GM21737 (cell line): ENCODE measurements at regions not wholly inside any gene's neighbourhood (a gene's known extent, or its start where the extent isn't known, plus 50 kb on each side); places are given as distances from the start of the nearest gene placed in this dataset.
"Not testable (repeated sequence)": the region's sequence is repeated elsewhere in the genome, so short reads cannot be mapped to it uniquely, and the experiment has no call there.

Source experiments
- ATAC-seq: cut with Tn5 transposase; IDR thresholded peaks from one replicate; pipeline ENCODE4 v1.9.1; 2021; ENCODE audit warnings: mild to moderate bottlenecking, moderate library complexity; ENCODE audit not compliant: unreplicated experiment

DNA sequence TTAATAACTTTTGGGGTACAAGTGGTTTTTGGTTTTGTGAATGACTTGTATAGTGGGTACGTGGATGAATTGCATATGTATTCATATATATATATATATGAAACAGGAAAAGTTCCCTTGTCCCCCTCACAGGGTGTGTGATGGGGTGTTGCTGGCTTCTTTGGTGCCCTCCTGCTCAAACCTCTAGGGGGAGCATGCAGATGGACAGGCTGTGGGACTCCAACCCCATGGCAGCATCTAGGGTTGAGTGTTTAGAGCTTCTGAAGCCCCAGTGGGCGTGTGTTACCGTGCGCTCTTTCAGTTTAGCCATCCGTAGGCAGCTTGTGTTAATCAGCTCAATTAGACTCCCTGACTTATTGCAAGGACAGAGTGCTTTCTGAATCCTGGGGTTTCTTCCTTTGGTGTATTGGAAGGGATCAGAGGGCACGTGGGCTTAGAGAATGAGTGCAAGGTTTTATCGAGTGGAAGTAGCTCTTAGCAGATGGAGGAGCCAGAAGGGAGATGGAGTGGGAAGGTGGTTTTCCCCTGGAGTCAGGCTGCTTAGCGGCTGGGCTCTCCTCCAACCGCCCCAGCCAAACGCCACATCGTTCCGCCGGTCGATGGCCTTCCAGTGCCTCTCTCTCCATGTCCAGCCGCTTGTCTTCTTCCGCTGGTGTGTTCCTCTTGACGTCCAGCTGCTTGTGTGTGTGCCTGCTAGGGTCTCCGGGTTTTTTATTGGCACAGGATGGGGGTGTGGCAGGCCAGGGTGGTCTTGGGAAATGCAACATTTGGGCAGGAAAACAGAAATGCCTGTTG lies 674.4 kb upstream of the LCORL start:
- ATAC-seq, result no peak

DNA sequence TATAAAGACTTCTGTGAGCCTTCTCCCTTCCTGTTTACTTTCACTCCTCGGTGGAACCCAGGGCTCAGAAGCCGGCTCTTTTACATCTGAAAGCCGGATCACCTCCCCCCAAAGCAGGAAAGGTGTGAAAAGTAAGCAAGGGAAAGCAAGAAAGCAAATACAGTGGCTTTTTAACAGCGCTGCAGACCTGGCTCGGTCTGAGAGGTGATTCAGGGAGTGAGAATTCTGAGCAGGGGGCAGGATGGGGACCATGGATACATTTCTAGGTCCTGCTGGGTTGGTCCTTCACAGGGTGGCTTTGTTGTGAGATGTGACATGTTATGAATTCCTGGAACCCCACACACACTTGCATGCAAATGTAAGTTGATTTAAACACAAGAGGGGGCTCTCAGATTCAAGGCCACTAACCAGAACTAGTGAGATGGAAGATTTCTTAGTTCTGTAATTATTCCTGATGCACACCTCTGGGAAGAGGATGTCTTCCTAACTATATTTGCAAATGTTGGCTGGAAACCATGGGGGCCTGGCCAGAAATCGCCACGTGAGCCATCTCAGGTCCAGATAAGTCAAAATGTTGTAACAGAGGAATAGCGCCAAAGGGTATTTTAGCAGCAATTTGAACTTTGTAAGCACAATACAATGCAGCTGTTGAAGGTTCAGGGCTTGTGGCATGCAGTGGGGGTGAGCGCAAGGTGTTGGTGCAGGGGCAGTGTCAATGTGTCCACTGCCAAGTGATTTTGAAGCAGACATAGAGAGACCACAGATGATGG lies 670.1 kb upstream of the LCORL start:
- ATAC-seq, result no peak

DNA sequence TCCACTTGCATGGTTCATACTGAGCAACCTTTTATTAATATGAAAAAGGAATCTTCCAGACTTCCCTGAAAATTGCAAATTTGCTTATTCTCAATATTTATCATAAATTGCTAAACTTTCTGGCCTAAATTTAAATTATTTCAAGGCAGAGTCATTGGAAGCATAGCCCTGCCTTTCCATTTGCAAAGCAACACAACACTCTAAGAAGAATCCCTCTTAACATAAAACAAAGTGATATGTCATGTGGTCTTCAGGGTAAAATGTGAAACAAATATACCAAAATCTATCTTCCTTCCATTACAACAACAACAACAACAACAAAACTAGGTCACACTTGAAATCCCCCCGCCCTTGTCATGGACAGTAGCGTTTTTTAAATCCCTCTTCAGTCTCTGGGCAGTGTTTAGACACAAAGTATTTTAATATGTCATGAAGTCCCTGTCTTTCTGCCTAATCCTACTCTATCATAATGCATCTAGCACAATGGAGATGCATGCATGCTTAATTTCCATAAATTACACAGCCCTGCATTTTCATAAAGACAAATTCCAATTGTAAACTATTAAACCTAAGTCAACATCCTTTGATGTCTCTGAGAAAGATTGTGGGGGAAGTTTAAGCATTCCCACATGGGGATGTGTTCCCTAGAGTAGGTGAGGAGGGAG lies 668.9 kb upstream of the LCORL start:
- no peak for ATAC-seq

DNA sequence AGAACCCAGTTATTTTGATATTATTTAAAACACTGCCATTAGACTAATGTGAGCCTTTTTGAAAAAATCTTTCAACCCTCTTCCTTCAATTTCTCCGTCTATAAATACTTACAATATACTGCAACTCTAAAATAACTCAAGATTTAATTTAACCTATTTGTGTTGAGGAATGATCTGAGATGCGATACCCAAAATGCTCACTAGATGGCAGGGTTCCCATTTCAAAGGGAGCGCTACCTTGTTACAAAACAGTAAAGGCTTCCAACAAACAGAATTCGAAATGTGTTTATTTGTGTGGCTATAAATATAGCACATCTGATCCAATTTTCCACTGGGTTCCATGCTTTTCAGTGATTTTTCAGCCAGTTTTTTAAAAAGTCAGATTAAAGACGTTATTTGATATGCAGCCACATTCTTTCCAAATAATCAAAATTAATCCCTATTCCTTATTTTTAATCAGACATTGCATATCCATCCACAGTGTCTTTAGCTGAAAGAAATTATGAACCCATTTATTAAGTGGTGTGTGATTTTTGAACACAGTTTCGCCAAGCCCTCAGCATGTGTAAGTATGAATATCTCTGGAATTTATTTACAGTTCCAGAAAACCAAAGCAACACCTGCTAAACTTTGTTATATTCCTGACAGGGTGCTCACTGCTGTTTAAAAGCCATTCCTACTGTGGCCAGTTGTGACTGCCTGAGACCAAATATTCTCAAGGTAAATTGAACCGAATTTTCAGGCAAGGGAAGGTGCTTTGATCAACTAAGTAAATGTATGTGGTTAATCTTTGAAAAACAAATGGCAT lies 668.0 kb upstream of the LCORL start:
- no peak for ATAC-seq

DNA sequence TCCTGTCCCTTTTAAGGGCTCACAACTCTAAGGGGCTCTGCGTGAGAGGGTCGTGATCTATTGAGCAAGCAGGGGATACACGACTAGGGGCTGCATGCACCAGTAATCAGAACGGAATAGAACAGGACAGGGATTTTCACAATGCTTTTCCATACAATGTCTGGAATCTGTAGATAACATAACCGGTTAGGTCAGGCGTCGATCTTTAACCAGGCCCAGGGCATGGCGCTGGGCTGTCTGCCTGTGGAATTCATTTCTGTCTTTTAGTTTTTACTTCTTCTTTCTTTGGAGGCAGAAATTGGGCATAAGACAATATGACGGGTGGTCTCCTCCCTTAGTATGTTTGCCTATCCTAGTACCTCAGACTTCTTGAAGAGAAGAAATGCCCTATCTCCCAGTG lies 666.8 kb upstream of the LCORL start:
- not testable (repeated sequence) for ATAC-seq

DNA sequence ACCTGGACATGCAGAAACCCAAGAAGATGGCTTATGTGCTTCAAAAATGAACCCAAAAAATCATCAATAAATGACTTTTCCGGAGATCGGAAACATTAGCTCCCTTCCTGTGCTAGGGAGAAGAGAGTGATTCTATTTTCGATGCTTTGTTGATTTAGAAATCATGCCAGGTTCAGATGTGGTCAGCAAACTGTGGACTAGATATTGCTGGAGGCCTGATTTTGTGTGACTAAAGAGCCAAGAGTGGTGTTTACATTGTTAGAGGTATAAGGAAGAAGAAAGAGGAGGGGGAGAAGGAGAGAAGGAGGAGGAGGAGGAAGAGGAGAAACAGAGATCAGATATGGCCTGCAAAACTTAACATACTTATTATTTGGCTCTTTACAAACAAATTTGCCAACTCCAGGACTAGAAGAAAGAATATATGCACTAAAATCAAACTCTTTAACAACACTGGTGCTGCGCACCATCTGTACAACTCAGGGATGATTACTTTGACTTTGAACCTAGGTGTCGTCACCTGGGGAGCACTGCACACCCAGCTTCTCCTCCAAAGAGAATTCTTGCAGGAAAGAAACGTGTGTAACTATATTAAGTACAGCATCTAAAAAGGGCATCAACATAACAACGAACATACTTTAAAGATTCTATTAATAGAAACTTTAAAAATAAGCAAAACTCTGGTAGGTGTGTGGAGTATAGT lies 664.9 kb upstream of the LCORL start:
- ATAC-seq, result no peak

DNA sequence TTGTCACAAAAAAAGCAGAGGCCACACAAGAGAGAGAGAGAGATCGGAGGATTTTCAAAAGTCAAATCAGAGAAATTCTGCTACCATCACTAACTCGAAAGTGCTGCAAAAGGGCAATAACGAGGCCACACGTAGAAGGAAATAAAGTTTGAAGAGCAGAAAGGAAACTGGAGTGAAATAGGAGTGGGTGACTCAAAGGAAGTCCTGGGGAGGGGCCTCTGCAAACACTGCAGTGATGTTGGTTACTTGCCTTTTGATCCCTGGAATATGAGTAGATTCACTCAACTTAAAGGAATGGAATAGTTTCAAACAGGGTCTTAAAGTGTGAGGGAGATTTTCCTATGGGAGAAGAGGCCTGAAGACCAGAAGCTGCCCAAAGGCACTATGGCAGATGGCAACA lies 663.4 kb upstream of the LCORL start:
- ATAC-seq, result no peak

DNA sequence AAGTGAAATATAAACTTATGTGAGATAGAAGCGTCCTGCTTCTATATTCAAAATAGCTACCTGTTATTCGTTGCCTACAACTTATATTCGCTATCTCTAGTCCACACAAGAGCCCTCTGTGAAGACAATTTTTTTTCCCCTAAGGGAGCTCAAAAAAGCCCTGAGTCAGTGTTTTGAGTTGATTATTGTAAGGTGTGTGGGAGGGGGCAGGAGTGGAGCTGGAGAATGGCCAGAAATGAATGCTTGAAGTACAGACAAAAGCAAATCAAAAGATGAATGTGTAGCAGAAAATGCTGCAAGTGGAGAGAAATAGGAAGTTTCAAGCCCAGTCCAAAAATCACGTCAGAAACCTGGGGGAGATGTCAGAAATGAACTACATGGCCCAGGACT lies 655.0 kb upstream of the LCORL start:
- ATAC-seq, result no peak

DNA sequence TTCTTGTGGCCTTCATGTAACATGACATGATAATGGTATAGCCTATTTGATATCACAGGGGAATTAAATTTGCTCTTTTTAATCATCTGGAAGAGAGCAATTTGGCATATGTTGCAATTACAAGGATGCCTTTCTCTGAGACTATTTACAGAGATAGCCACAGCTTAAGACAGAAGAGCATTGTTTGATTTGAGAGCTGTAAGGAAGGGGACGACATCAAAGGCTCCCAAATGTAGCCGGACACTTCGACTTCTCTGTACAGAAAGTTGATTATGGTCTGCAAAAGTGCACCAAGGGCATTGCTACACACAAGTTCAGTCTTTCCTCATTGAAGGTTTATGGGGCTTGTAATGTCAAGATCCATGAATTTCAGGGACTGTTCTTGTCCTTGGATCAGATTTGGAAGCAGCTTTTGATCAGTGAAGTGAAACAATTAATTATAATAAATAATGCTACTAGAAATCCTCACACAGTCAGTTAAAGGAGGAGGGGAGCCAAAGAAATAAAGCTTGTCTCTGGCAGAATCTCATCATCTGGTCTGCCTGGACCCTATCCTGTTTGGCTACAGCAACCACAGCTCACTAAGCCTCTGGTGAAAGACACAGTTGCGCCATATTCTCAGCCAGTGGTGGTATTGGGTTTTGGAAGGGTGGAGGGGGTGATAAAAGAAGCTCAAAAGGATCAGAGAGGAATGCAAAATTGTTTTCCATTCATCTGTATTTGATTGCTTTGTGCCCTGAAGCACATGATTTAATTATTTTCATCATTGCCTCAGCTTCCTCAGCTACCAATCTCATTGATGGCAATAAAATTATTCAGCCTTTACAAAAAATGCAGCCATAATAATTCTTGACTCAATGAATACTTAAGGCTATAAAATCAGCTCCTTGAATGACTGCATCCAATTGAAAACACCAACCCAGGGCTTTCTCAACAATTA lies 654.3 kb upstream of the LCORL start:
- ATAC-seq, result no peak

DNA sequence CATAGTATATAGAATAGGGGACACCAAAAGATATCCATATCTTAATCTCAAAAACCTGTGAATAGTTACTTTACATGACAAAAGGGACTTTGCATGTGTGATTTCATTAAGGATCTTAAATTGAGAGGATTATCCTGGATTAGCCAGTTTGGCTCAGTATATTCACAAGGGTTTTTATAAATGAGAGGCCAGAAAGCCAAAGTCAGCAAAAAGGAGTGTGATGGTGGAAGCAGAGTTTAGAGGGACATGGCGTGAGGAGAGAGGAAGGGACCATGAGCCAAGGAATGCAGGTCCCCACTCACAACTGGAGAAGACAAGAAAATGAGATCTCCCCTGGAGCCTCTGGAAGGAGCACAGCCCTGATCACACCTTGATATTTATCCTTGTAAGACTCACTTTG lies 648.5 kb upstream of the LCORL start:
- no peak for ATAC-seq

DNA sequence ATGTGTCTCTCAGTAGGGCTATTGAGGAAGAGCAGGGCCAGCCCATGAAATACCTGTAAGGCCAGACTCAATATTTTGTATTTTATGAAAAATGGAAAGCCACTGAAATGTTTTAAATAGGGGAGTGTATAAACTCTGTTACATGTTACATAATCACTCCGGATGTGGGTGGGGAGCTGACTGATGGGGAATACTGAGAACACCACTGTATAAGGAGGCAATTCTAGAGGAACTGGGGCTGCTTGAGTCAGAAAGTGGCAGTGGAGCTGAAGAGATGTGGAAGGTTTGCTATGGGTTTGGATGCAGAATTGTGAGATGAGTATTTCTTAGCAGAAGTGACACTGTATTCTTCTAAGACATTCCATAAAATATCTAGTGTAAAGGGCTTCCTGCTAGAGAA lies 647.8 kb upstream of the LCORL start:
- no peak for ATAC-seq

DNA sequence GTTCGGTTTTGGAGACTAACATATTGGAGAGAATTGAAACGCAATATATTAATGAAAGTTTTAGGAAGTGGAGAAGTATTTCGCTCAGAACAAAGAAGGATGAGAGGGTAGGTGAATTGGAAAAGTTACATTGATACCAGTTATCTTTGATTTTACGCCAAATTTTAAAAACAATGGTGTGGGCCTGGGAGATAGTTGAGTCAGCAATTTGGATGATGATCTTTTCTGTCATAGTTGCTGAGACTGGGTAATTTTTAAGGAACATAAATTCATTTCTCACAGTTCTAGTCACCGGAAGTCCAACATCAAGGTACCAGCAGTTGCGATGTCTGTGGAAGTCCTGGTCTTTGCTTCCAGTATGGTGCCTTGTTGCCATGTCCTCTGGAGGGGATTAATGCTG lies 644.8 kb upstream of the LCORL start:
- ATAC-seq, result no peak

DNA sequence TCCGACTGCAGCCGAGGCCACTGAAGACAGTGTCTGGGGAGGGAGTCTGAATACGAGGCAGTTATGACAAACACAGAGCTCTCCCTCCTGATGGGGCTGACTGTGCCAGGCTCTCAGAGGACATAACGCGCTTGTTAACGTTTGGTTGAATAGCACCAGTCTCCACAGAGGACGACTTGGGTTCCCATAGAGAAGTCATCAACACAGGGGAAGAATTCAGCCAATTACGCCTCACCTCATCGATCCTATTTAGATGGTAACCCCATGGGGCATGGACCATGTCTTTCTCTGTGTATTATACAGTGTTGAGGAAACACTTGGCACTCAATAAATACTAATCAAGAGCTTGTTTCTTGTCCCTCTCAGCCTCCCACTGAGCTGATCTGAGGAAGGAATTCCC lies 642.6 kb upstream of the LCORL start:
- no peak for ATAC-seq

DNA sequence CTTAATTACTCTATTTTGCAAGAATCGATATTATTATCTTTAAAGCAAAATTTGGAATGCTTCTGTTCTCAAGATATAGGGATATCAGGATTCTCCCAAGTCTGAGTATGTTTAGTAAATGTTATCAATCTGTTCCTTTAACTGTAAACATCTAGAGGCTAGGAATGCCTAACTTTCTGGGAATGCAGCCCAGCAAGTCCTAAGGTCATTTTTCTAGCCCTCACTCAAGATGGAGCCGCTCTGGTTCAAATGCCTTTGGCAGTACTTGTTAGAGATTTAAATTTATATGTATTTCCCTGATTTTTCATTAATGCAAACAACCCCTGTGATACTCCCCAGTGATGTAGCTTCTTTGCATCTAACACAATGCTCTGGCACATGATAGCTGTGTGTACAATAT lies 623.8 kb upstream of the LCORL start:
- no peak for ATAC-seq

DNA sequence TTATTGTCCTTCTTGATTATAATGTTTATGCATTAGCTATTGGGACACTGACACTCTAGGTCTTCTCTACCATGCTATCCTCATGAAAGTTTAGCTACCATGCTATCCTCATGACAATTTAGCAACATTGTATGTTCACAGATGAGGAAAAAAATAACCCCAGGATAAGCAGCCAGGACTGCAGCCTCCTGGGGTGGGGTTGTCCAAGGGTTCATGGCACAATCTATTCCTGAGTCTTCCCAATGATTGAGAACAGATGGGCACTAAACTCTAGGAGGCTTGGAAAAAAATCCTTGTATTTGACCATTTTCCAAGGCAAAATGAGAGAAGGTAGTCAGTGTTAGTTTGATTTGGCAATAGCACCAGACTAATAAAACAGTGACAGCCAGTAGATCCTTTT lies 619.8 kb upstream of the LCORL start:
- ATAC-seq, result no peak

DNA sequence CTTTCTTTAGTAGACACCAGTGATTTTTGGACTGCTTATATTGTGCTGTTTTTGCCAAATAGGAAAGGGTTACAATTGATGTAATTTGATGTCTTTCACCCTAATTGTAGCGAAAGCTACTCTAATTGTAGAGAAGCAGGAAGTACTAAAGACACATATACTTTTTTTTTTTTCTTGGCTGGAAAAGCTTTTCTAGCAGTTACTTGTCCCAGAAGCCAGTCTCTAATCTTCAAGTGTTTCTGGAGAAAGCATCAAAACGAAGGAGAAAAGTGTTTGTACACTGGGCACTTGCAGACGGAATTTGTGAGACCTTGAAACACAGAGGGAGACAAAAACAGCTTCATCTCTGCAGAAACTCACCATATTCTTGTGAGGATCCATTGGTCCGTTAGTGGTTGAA lies 616.5 kb upstream of the LCORL start:
- ATAC-seq, result no peak

DNA sequence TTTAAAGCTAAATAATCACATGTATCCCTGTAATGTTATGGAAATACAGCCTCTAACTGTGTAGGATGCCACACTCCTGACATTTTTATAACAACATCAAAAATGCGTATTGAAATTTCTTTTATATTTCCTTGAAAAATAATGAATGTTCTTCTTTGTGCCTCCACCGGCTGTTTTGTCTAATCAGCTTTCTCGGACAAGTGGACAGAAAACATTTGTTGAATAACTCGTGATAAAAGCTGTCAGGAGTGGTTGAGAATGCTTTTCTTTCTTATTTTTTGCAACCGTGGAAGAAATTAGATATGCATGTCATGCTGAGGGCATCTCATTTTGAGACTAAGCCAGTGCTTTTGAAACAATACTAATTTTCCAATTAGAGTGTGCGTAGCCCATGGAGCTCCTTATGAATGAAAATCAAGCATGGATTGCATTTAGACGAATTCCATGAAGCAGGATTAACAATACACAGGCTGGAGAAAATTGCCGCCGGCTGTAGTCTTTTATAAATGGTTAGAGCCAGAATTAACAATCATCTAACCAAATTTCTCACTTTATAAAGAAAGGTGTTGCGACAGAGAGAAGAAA lies 614.5 kb upstream of the LCORL start:
- ATAC-seq, result no peak

DNA sequence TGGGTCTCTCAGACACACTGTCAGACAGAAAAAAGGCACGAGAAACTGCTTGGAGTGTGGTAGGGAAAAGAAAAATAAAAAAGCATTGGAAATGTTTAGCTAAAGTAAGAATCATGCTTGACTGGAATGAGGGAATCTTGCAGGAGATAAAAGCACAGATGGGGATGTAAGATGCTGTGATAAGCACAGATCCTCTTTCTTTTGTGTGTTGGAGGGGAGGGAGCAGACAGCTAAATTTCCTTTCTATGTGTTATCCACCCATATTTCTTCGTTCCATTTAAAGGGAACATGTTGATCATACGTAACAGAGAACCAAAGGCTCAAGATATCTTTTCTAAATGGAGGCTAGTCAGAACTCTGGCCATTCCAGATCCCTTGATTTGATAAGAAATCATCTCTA lies 614.0 kb upstream of the LCORL start:
- no peak for ATAC-seq

DNA sequence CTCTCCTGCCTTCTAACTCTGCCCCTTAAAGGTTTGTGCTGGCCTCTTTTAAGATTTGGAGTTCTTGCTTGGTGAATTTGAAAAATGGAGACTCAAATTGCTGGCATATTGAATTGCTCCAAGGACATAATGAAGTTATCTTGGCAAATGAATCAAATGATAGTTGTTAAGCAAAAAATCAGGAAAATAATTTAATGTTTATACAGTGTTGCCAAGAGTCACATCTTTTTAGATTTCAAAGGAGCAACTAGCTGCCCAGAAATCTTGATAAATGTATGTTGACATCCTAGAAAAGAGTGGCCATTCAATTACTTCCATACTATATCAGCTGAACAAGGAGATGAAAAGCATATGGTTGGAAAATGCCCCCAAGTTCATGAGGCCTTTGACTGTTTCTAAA lies 610.0 kb upstream of the LCORL start:
- ATAC-seq, result no peak
